Activated B cell treated with CpG ODN at 0.5 μM for 24 hours (primary cell): ENCODE measurements at regions not wholly inside any gene's neighbourhood (a gene's known extent, or its start where the extent isn't known, plus 50 kb on each side); places are given as distances from the start of the nearest gene placed in this dataset.

Experiments used
- ATAC-seq: fragments of 200-7000 bp; cut with Tn5 transposase; one replicate; pipeline ENCODE4 v1.10.0; 2021; ENCODE audit warnings: low read depth, mild to moderate bottlenecking, moderate library complexity
- CTCF ChIA-PET: fragments of 350-600 bp; sonication (Branson Sonifier 250); formaldehyde crosslinking; loops from one replicate; lab custom pipeline; 2021; ENCODE audit warnings: antibody characterized with exemption; lab: Charles Lee
- POLR2A ChIA-PET: fragments of 350-600 bp; sonication (Branson Sonifier 250); formaldehyde crosslinking; loops from one replicate; lab custom pipeline; 2021; ENCODE audit warnings: antibody characterized with exemption; lab: Charles Lee
- DNase-seq: peaks from one replicate; pipeline ENCODE4 v3.0.0; 2022
- H3K27ac Mint-ChIP-seq: one replicate; pipeline ENCODE4 v1.8.0; 2020; ENCODE audit warnings: mixed read lengths
- H3K27me3 Mint-ChIP-seq: one replicate; pipeline ENCODE4 v1.8.0; 2021; ENCODE audit warnings: mixed read lengths
- H3K36me3 Mint-ChIP-seq: one replicate; pipeline ENCODE4 v1.8.0; 2021; ENCODE audit warnings: low read depth, mixed read lengths
- H3K4me1 Mint-ChIP-seq: one replicate; pipeline ENCODE4 v1.8.0; 2021; ENCODE audit warnings: mixed read lengths
- H3K4me3 Mint-ChIP-seq: one replicate; pipeline ENCODE4 v1.8.0; 2020; ENCODE audit warnings: mild to moderate bottlenecking, mixed read lengths
- H3K9me3 Mint-ChIP-seq: one replicate; pipeline ENCODE4 v1.8.0; 2020; ENCODE audit warnings: mixed read lengths
- CTCF ChIP-seq: fragments of 200-600 bp; IDR thresholded peaks from one replicate; pipeline ENCODE4 v1.8.0; 2022; ENCODE audit warnings: antibody characterized with exemption, mild to moderate bottlenecking
- intact Hi-C: fragments of 100-400 bp; cut with micrococcal nuclease; formaldehyde crosslinking; loops from one replicate; pipeline ENCODE4 v1.15.1; 2024

DNA sequence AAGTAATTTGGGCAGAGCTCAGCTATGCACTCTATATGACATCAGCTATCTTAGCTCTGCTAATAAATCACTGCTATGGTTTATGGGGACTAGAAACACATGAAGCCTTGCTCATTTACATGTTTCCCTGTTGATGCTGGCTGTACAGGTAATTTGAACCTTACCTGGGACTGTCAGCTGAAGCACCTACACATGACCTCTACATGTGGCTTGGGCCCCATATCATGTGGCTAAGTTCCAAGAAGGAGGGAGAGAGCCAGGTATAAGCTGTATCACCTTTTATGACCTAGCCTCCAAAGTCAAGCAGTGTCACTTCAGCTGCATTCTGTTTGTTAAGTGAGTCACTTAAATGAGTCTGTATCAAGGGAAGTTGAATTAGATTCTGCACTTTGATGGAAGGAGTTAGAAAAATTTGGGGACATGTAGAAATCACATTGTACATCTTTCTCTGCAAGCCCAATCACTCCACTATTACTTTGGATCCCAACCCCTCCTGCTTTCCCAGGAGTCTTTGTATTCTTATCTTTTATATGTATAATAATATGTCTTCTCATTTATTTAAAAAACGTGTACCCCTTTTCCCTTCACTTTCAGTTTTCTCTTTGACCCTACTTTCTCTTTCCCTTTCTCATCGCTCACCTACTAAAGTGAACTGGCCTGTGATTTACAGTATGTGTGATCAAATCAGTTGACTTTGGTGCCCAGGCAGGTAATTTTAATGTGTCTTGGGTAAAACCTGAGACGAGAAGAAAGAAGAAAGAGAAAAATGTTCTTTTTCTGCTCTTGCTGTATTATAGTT lies 53.4 kb upstream of the PRKACB start:
- Mint-ChIP-seq H3K27ac (peak overlapping the region; percentile 67), H3K36me3 (no peaks in the 10 kb centered on the region), H3K4me3 (peak overlapping the region; percentile 53), H3K27me3 (no peaks in the 10 kb centered on the region), H3K9me3 (no peaks in the 10 kb centered on the region), H3K4me1 (peaks cover 21% of the 10 kb centered on the region)
- ChIA-PET CTCF (interaction anchor here (0.7 kb wide), 1 partner anchor 159 kb away, joined by 3 read pairs; no protein-coding TSS in a partner anchor), POLR2A (no interaction called here)
- DNase-seq: no peak
- ATAC-seq: peak; percentile 31
- intact Hi-C loops: loop anchor here (1.0 to 2.0 kb wide), 2 partner anchors 12 to 16 kb away; no protein-coding TSS in a partner anchor
- no peak for TF ChIP-seq CTCF

DNA sequence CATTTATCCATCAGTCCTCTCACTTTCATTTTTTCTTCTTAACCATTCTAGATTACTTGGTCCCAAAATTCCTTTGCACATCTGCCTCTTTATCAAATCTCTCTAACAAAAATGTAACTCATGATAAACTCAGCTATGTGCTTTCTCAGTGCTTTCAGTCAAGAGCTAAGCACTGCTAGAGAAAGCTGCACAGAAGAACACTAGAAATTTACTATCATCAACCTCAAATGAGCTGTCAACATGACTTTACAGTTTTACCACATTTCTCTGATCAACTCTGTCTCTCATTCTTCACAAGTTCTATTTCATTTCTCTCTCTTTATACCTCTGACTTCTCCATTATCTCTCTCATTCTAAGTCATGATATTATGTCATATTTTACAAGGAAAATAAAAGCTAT lies 54.2 kb upstream of the PRKACB start:
- intact Hi-C loops: loop anchor here (1.0 to 2.0 kb wide), 2 partner anchors 12 to 17 kb away; no protein-coding TSS in a partner anchor
- no peak for ATAC-seq
- ChIA-PET POLR2A (interaction anchor here (0.8 kb wide), 1 partner anchor 12 kb away, joined by 4 read pairs; no protein-coding TSS in a partner anchor), CTCF (no interaction called here)
- H3K9me3 Mint-ChIP-seq: no peaks in the 10 kb centered on the region
- peaks cover 21% of the 10 kb centered on the region for H3K4me1 Mint-ChIP-seq
- no peaks in the 10 kb centered on the region for H3K36me3 Mint-ChIP-seq
- DNase-seq: no peak
- no peaks in the 10 kb centered on the region for H3K27me3 Mint-ChIP-seq
- no peak overlapping the region for H3K4me3 Mint-ChIP-seq
- H3K27ac Mint-ChIP-seq: no peak overlapping the region
- TF ChIP-seq CTCF: no peak

GRCh38 chr1:84089465-84089864 lies 54.6 kb upstream of the PRKACB start:
- peaks cover 21% of the 10 kb centered on the region for H3K4me1 Mint-ChIP-seq

GRCh38 chr1:84086616-84087015 lies 57.5 kb upstream of the PRKACB start:
- DNase-seq (no peak), ATAC-seq (no peak)
- Mint-ChIP-seq H3K27ac (no peak overlapping the region), H3K4me3 (no peak overlapping the region), H3K9me3 (no peaks in the 10 kb centered on the region), H3K4me1 (peaks cover 20% of the 10 kb centered on the region), H3K36me3 (no peaks in the 10 kb centered on the region), H3K27me3 (no peaks in the 10 kb centered on the region)
- intact Hi-C loops: no loop called here
- TF ChIP-seq CTCF: no peak
- ChIA-PET POLR2A (interaction anchor here (1.8 kb wide), 1 partner anchor 8 kb away, joined by 3 read pairs; no protein-coding TSS in a partner anchor), CTCF (no interaction called here)

More at GRCh38 chr1:84089465-84089864, 54.6 kb upstream of the PRKACB start:
- no peak for DNase-seq
- no peak for TF ChIP-seq CTCF
- Mint-ChIP-seq H3K27me3 (no peaks in the 10 kb centered on the region), H3K27ac (no peak overlapping the region), H3K9me3 (no peaks in the 10 kb centered on the region), H3K36me3 (no peaks in the 10 kb centered on the region), H3K4me3 (no peak overlapping the region)
- CTCF ChIA-PET: no interaction called here
- no peak for ATAC-seq
- POLR2A ChIA-PET: interaction anchor here (0.8 kb wide), 1 partner anchor 12 kb away, joined by 4 read pairs; no protein-coding TSS in a partner anchor
- intact Hi-C loops: no loop called here

DNA sequence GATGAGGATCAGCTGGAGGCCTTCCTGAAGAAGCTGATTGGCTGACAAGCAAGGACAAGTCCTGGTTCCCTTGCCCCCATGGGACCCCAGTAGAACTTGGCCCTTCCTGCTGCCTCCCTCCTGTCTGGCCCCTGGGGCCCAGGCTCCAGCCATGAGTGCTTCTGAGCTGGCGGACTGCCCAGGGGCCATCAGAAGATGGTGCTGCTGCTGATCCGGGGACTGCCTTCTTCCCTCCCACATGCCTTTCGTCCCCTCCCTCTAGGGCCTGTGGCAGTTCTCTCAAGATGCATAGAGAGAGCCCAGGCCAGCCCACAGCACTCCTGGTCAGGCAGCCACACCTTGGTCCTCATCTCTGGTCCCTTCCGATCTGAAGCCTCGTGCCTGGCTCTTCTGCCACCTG lies 57.9 kb upstream of the PRKACB start:
- DNase-seq (no peak), ATAC-seq (no peak)
- Mint-ChIP-seq H3K4me1 (peaks cover 17% of the 10 kb centered on the region), H3K9me3 (no peaks in the 10 kb centered on the region), H3K4me3 (no peak overlapping the region), H3K27ac (no peak overlapping the region), H3K36me3 (no peaks in the 10 kb centered on the region), H3K27me3 (no peaks in the 10 kb centered on the region)
- POLR2A ChIA-PET: no interaction called here
- TF ChIP-seq CTCF: no peak
- intact Hi-C loops: no loop called here
- CTCF ChIA-PET: no interaction called here
